ENCODE measurements at regions not wholly inside any gene's neighbourhood (a gene's known extent, or its start where the extent isn't known, plus 50 kb on each side); places are given as distances from the start of the nearest gene placed in this dataset.

- no peak for DNase-seq
Observed at GRCh38 chr19:27750391-27751043, 1462.4 kb downstream of the UQCRFS1 start.

GRCh38 chr19:27748551-27749152 lies 1464.3 kb downstream of the UQCRFS1 start:
- no peak for DNase-seq

- DNase-seq: no peak
Observed at GRCh38 chr19:27746691-27747380, 1466.1 kb downstream of the UQCRFS1 start.

GRCh38 chr19:27745978-27746542 lies 1466.9 kb downstream of the UQCRFS1 start:
- DNase-seq: no peak

GRCh38 chr19:27744926-27745768 lies 1467.8 kb downstream of the UQCRFS1 start:
- no peak for DNase-seq

- DNase-seq: no peak
Observed at GRCh38 chr19:27742041-27742440, 1470.9 kb downstream of the UQCRFS1 start.

GRCh38 chr19:27741236-27741635 lies 1471.7 kb downstream of the UQCRFS1 start:
- no peak for DNase-seq

GRCh38 chr19:27740396-27740795 lies 1472.6 kb downstream of the UQCRFS1 start:
- DNase-seq: no peak

- DNase-seq: no peak
Observed at GRCh38 chr19:27738569-27739193, 1474.3 kb downstream of the UQCRFS1 start.

- no peak for DNase-seq
Observed at GRCh38 chr19:27736225-27736624, 1476.7 kb downstream of the UQCRFS1 start.

- DNase-seq: no peak
Observed at GRCh38 chr19:27735314-27735713, 1477.6 kb downstream of the UQCRFS1 start.

GRCh38 chr19:27734496-27735220 lies 1478.3 kb downstream of the UQCRFS1 start:
- DNase-seq: no peak

GRCh38 chr19:27733551-27734266 lies 1479.2 kb downstream of the UQCRFS1 start:
- DNase-seq: no peak

GRCh38 chr19:27729332-27729731 lies 1483.6 kb downstream of the UQCRFS1 start:
- DNase-seq: no peak

- no peak for DNase-seq
Observed at GRCh38 chr19:27722625-27723024, 1490.3 kb downstream of the UQCRFS1 start.

GRCh38 chr19:27720155-27720554 lies 1492.8 kb downstream of the UQCRFS1 start:
- DNase-seq: no peak

- no peak for DNase-seq
Observed at GRCh38 chr19:27719034-27719433, 1493.9 kb downstream of the UQCRFS1 start.

- DNase-seq: no peak
Observed at GRCh38 chr19:27718234-27718633, 1494.7 kb downstream of the UQCRFS1 start.

GRCh38 chr19:27717825-27718224 lies 1495.1 kb downstream of the UQCRFS1 start:
- DNase-seq: no peak

- no peak for DNase-seq
Observed at GRCh38 chr19:27716922-27717321, 1496.0 kb downstream of the UQCRFS1 start.

GRCh38 chr19:27714857-27715256 lies 1498.1 kb downstream of the UQCRFS1 start:
- no peak for DNase-seq
